Ascending aorta (tissue), 2 donors: ENCODE measurements at regions not wholly inside any gene's neighbourhood (a gene's known extent, or its start where the extent isn't known, plus 50 kb on each side); places are given as distances from the start of the nearest gene placed in this dataset.

Experiments used
- DNase-seq, 2 donors: peaks; one replicate each; pipeline ENCODE4 v3.0.0-alpha.2; 2019; ENCODE audit warnings: low spot score in 2 of 2
- H3K27ac ChIP-seq, 2 donors: fragments of 200-600 bp; sonication (generic); one replicate each; pipeline ENCODE4 v1.5.1; 2016 to 2017; ENCODE audit warnings: mild to moderate bottlenecking in 1 of 2
- H3K27me3 ChIP-seq: fragments of 200-600 bp; sonication (generic); one replicate; pipeline ENCODE4 v1.5.1; 2017
- H3K36me3 ChIP-seq, 2 donors: fragments of 200-600 bp; sonication (generic); one replicate each; pipeline ENCODE4 v1.5.1; 2016
- H3K4me1 ChIP-seq, 2 donors: fragments of 200-600 bp; sonication (generic); one replicate each; pipeline ENCODE4 v1.5.1; 2016 to 2017; ENCODE audit warnings: mild to moderate bottlenecking in 1 of 2
- H3K4me3 ChIP-seq, 2 donors: fragments of 200-600 bp; sonication (generic); one replicate each; pipeline ENCODE4 v1.5.1; 2016 to 2017; ENCODE audit warnings: mild to moderate bottlenecking in 1 of 2
- H3K9me3 ChIP-seq, 2 donors: fragments of 200-600 bp; sonication (generic); one replicate each; pipeline ENCODE4 v1.5.1; 2016
- intact Hi-C: fragments of 100-400 bp; cut with DNase I; formaldehyde crosslinking; loops from one replicate; pipeline ENCODE4 v1.15.1; 2023
- TF ChIP-seq, protein P1 (sequence below), 3 experiments: fragments of 200-600 bp in 2 of 3; fragments of 450-650 bp in 1 of 3; sonication (generic) in 2 of 3; IDR thresholded peaks; one replicate each; pipeline ENCODE4 v1.5.1; 2016 to 2019; ENCODE audit warnings: antibody characterized with exemption in 3 of 3, mild to moderate bottlenecking in 1 of 3, moderate library complexity in 1 of 3

DNA sequence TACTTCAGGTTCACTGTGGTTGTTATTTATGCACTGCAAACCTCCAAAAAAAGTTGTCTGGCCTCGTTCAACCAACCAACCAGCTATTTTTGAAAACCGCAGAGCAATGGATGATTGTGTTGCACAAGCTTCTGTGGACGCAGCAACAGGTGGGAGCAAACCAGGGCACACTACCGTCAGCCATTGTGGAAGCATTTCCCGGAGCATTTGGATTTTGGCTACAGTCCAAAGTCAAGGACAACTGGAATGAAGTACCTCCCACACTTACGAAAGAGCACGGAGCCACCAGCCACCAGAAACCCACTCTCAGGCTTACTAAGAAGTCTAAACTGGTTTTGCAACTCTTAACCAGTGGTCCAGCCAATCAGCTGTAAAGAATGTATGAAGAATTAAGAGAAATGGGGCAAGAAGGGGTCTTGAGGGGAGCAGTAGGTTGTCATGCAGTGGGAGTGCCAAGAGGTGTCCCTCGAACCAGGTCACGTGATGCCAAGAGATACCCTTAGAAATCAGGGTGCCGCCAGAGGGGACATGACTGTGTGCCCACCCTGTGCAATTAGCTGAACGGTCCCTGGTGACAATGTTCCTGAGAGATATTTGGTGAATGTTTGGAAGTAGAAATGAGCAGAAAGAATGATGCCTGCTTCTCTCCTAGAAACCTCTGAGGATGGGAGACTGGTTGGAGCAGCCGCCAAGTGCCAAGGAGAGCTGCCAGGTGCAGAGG lies 68.9 kb upstream of the PCSK6 start:
- TF ChIP-seq, protein P1, sequence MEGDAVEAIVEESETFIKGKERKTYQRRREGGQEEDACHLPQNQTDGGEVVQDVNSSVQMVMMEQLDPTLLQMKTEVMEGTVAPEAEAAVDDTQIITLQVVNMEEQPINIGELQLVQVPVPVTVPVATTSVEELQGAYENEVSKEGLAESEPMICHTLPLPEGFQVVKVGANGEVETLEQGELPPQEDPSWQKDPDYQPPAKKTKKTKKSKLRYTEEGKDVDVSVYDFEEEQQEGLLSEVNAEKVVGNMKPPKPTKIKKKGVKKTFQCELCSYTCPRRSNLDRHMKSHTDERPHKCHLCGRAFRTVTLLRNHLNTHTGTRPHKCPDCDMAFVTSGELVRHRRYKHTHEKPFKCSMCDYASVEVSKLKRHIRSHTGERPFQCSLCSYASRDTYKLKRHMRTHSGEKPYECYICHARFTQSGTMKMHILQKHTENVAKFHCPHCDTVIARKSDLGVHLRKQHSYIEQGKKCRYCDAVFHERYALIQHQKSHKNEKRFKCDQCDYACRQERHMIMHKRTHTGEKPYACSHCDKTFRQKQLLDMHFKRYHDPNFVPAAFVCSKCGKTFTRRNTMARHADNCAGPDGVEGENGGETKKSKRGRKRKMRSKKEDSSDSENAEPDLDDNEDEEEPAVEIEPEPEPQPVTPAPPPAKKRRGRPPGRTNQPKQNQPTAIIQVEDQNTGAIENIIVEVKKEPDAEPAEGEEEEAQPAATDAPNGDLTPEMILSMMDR (IDR thresholded peaks at IDR 0.05), result no peak
- no peaks in the 10 kb centered on the region for H3K9me3 ChIP-seq
- H3K27me3 ChIP-seq, result no peaks in the 10 kb centered on the region
- no peaks in the 10 kb centered on the region for H3K36me3 ChIP-seq
- no peak for DNase-seq
- H3K4me3 ChIP-seq, result no peak overlapping the region
- intact Hi-C loops, result no loop called here
- no peaks in the 10 kb centered on the region for H3K4me1 ChIP-seq
- no peak overlapping the region for H3K27ac ChIP-seq

- no peak for DNase-seq
- no peaks in the 10 kb centered on the region for H3K27me3 ChIP-seq
- intact Hi-C loops, result no loop called here
- H3K36me3 ChIP-seq, result no peaks in the 10 kb centered on the region
- H3K27ac ChIP-seq, result no peak overlapping the region
- H3K9me3 ChIP-seq, result no peaks in the 10 kb centered on the region
- H3K4me1 ChIP-seq, result no peaks in the 10 kb centered on the region
- H3K4me3 ChIP-seq, result no peak overlapping the region
- TF ChIP-seq, protein P1 (IDR thresholded peaks at IDR 0.05), result no peak
These were observed 66.8 kb upstream of the PCSK6 start for GRCh38 chr15:101556273-101556672.

GRCh38 chr15:101554115-101554915 lies 64.8 kb upstream of the PCSK6 start:
- DNase-seq, result no peak
- Histone ChIP-seq H3K4me3 (no peak overlapping the region), H3K27me3 (no peaks in the 10 kb centered on the region), H3K9me3 (no peaks in the 10 kb centered on the region), H3K27ac (no peak overlapping the region), H3K36me3 (no peaks in the 10 kb centered on the region), H3K4me1 (no peaks in the 10 kb centered on the region)
- intact Hi-C loops, result no loop called here
- TF ChIP-seq, protein P1 (IDR thresholded peaks at IDR 0.05), result no peak

- Histone ChIP-seq H3K4me1 (no peaks in the 10 kb centered on the region), H3K9me3 (no peaks in the 10 kb centered on the region), H3K27me3 (no peaks in the 10 kb centered on the region), H3K27ac (no peak overlapping the region), H3K36me3 (no peaks in the 10 kb centered on the region), H3K4me3 (no peak overlapping the region)
- TF ChIP-seq, protein P1 (IDR thresholded peaks at IDR 0.05), result no peak
- intact Hi-C loops, result no loop called here
- DNase-seq, result no peak
These were observed 62.4 kb upstream of the PCSK6 start for GRCh38 chr15:101551696-101552591.

DNA sequence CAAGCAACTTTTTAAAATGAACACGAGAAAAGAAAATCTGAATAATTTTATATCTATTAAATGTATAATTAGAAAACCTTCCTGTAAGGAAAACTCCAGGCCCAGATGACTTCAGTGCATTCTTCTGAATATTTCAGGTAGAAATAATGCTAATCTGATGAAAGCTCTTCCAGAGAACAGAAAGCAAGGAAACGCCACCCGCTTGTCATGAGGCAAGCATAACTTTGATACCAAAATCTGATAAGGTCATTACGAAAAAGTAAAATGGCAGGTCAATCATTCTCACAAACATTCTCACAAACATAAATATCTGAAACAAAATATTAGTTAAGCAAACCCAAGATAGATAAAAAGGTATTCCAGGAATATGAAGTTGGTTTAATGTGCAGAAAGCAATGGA lies 60.6 kb upstream of the PCSK6 start:
- no peaks in the 10 kb centered on the region for H3K27me3 ChIP-seq
- H3K36me3 ChIP-seq, result no peaks in the 10 kb centered on the region
- TF ChIP-seq, protein P1 (IDR thresholded peaks at IDR 0.05), result no peak
- no peaks in the 10 kb centered on the region for H3K4me1 ChIP-seq
- no peaks in the 10 kb centered on the region for H3K9me3 ChIP-seq
- no peak overlapping the region for H3K27ac ChIP-seq
- H3K4me3 ChIP-seq, result no peak overlapping the region
- intact Hi-C loops, result no loop called here
- no peak for DNase-seq
